K562 (cell line): ENCODE measurements at regions not wholly inside any gene's neighbourhood (a gene's known extent, or its start where the extent isn't known, plus 50 kb on each side); places are given as distances from the start of the nearest gene placed in this dataset.
A peak's percentile ranks its signal among the peaks of the same experiment; 100 is the strongest.

Experiments used
- ATAC-seq: fragments of 200-7000 bp; cut with Tn5 transposase; 3 replicates; pipeline ENCODE4 v1.9.1; 2020; ENCODE audit warnings: moderate library complexity
- BruUV-seq: library from RNA; stranded (reverse); fragments of 400-500 nt; replicated peaks from 2 replicates; lab custom pipeline; 2021; lab: Mats Ljungman, UMichigan
- CTCF ChIA-PET: fragments of 300-600 bp; formaldehyde crosslinking; extraction: SDS; loops from one replicate; lab custom pipeline; 2021; ENCODE audit warnings: low intra/inter-chr PET ratio; lab: Yijun Ruan, JAX
- POLR2A ChIA-PET: fragments of 300-600, 350-650 bp; sonication (Branson Sonifier 250); formaldehyde crosslinking; extraction: SDS; loops from one replicate; lab custom pipeline; 2021; ENCODE audit warnings: antibody characterized with exemption, inconsistent platforms; lab: Yijun Ruan, JAX
- DNase-seq, 4 experiments: peaks; one replicate each; pipeline versions ENCODE4 v3.0.0 to v3.0.0-alpha.2; 2011 to 2018; ENCODE audit warnings: low spot score in 3 of 4, mixed read lengths in 3 of 4; ENCODE audit errors: extremely low read depth in 1 of 4
- FAIRE-seq: peaks from 2 replicates; lab custom pipeline; 2011; peaks lifted over from hg19 to GRCh38; lab: Jason Lieb, UNC
- H2AFZ ChIP-seq: 2 replicates; pipeline ENCODE4 v1.6.0; 2011; ENCODE audit warnings: low read depth, low read length, control low read depth, inconsistent platforms
- H3K27ac ChIP-seq: fragments of 200-600 bp; 3 replicates; pipeline ENCODE4 v1.8.0; 2011; ENCODE audit warnings: low read depth, mild to moderate bottlenecking, control low read depth, inconsistent platforms, low read length, moderate library complexity, mixed read lengths; ENCODE audit errors: extremely low read depth
- H3K27me3 ChIP-seq, 2 experiments: fragments of 300-600 bp in 1 of 2; 2 replicates in 1 of 2; 3 replicates in 1 of 2; pipeline versions ENCODE4 v1.6.0 to v1.8.0; 2011; ENCODE audit warnings: inconsistent platforms in 2 of 2, low read length in 2 of 2, mild to moderate bottlenecking in 1 of 2, mixed read lengths in 1 of 2, moderate library complexity in 1 of 2; ENCODE audit not compliant: control insufficient read depth in 2 of 2, insufficient read depth in 2 of 2
- H3K36me3 ChIP-seq: fragments of 300-600 bp; 3 replicates; pipeline ENCODE4 v1.8.0; 2011; ENCODE audit warnings: mild to moderate bottlenecking, low read length, inconsistent platforms; ENCODE audit not compliant: control insufficient read depth, insufficient read depth
- H3K4me1 ChIP-seq, 2 experiments: fragments of 200-600 bp in 1 of 2; replicated peaks in 1 of 2; 2 replicates in 1 of 2; 3 replicates in 1 of 2; pipeline versions ENCODE4 v1.5.1 to v1.8.0; 2011; ENCODE audit warnings: inconsistent platforms in 2 of 2, low read length in 2 of 2, mild to moderate bottlenecking in 1 of 2, mixed read lengths in 1 of 2, moderate library complexity in 1 of 2; ENCODE audit not compliant: control insufficient read depth in 2 of 2, insufficient read depth in 2 of 2
- H3K4me2 ChIP-seq: 2 replicates; pipeline ENCODE4 v1.6.1; 2011; ENCODE audit warnings: low read length, control low read depth, inconsistent platforms, mixed read lengths; ENCODE audit not compliant: insufficient read depth
- H3K4me3 ChIP-seq: fragments of 200-600 bp; sonication (generic), shearing (Covaris generic); 2 replicates; pipeline ENCODE4 v1.5.1; 2016; ENCODE audit warnings: control low read depth, inconsistent platforms
- H3K79me2 ChIP-seq: fragments of 200-600 bp; 3 replicates; pipeline ENCODE4 v1.8.0; 2011; ENCODE audit warnings: low read length, inconsistent platforms; ENCODE audit not compliant: control insufficient read depth, insufficient read depth
- H3K9ac ChIP-seq, 2 experiments: 2 replicates each; pipeline versions ENCODE4 v1.6.0 to v1.6.1; 2011; ENCODE audit warnings: low read depth in 2 of 2, low read length in 2 of 2, control low read depth in 1 of 2, inconsistent platforms in 1 of 2, mild to moderate bottlenecking in 1 of 2, mixed read lengths in 1 of 2; ENCODE audit not compliant: insufficient read depth in 1 of 2
- H3K9me1 ChIP-seq: one replicate; pipeline ENCODE4 v1.6.0; 2011; ENCODE audit warnings: inconsistent platforms, mild to moderate bottlenecking, low read length, moderate library complexity; ENCODE audit not compliant: control insufficient read depth, insufficient read depth
- H3K9me3 ChIP-seq: replicated peaks from 2 replicates; pipeline ENCODE4 v1.5.1; 2011; ENCODE audit warnings: low read depth, low read length, inconsistent platforms; ENCODE audit not compliant: control insufficient read depth, insufficient read depth
- H4K20me1 ChIP-seq: replicated peaks from 2 replicates; pipeline ENCODE4 v1.6.1; 2011; ENCODE audit warnings: low read length, inconsistent platforms, mixed read lengths; ENCODE audit not compliant: control insufficient read depth, insufficient read depth
- BRF1 ChIP-seq: IDR thresholded peaks from 3 replicates; pipeline ENCODE4 v1.6.1; 2011; ENCODE audit warnings: borderline replicate concordance, mild to moderate bottlenecking; ENCODE audit not compliant: insufficient read length; ENCODE audit errors: extremely low read depth
- MAZ ChIP-seq, 2 experiments: fragments of 450-650 bp in 1 of 2; sonication (generic) in 1 of 2; formaldehyde crosslinking; IDR thresholded peaks in 1 of 2; conservative IDR thresholded peaks in 1 of 2; 2 replicates each; pipeline versions ENCODE4 v1.4.0 to v1.5.0; 2020; ENCODE audit warnings: mild to moderate bottlenecking in 1 of 2, missing genetic modification reagents in 1 of 2
- WGBS: fragments of 100-300 bp; shearing (Covaris generic); methylation state at CpG from one replicate; pipeline ENCODE4 v1.1.6; 2016; ENCODE audit warnings: low coverage, mixed read lengths; ENCODE audit not compliant: insufficient coverage; ENCODE audit errors: missing lambda C conversion rate; 5-methylcytosine and 5-hydroxymethylcytosine counted together
- in situ Hi-C: fragments of 300-500 bp; cut with MboI; formaldehyde crosslinking; loops from 4 replicates; pipeline ENCODE4 v1.15.0; 2018; ENCODE audit warnings: inconsistent platforms, mixed read lengths
- intact Hi-C: fragments of 100-400 bp; cut with micrococcal nuclease; formaldehyde crosslinking; loops from 2 replicates; pipeline ENCODE4 v1.14.2; 2022
- TF ChIP-seq, protein P1 (sequence below): fragments of 450-650 bp; formaldehyde crosslinking; IDR thresholded peaks from 2 replicates; pipeline ENCODE4 v1.4.0; 2020; ENCODE audit warnings: mild to moderate bottlenecking, mixed read lengths

GRCh38 chr1:55541296-55541695 is 326.1 kb upstream of the USP24 start:
- ATAC-seq, result no peak
- in situ Hi-C loops, result no loop called here
- Histone ChIP-seq H2AFZ (no peak overlapping the region), H3K9me3 (no peaks in the 10 kb centered on the region), H3K27me3 (no peaks in the 10 kb centered on the region), H4K20me1 (no peaks in the 10 kb centered on the region), H3K27ac (no peak overlapping the region), H3K9me1 (no peaks in the 10 kb centered on the region), H3K4me3 (no peak overlapping the region), H3K36me3 (no peaks in the 10 kb centered on the region)
- no peak for FAIRE-seq
- DNase-seq, result no peak
- 0% methylated on average over 1 of the region's 1 CpG for WGBS
- TF ChIP-seq BRF1 (no peak), MAZ (CRISPR knock-in tag; conservative IDR thresholded peaks at IDR 0.05 in 1 of 2, IDR thresholded peaks at IDR 0.05 in 1 of 2) (no peak)
- TF ChIP-seq, protein P1, sequence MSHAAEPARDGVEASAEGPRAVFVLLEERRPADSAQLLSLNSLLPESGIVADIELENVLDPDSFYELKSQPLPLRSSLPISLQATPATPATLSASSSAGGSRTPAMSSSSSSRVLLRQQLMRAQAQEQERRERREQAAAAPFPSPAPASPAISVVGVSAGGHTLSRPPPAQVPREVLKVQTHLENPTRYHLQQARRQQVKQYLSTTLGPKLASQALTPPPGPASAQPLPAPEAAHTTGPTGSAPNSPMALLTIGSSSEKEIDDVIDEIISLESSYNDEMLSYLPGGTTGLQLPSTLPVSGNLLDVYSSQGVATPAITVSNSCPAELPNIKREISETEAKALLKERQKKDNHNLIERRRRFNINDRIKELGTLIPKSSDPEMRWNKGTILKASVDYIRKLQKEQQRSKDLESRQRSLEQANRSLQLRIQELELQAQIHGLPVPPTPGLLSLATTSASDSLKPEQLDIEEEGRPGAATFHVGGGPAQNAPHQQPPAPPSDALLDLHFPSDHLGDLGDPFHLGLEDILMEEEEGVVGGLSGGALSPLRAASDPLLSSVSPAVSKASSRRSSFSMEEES (CRISPR knock-in tag), result peak; percentile 50
- TF ChIP-seq, all 486 proteins: peak for 1
- Histone ChIP-seq H3K9ac (no peak overlapping the region), H3K79me2 (no peaks in the 10 kb centered on the region), H3K4me2 (no peak overlapping the region), H3K4me1 (no peaks in the 10 kb centered on the region)
- ChIA-PET CTCF (no interaction called here), POLR2A (no interaction called here)
- intact Hi-C loops, result no loop called here
- BruUV-seq, result no TSS peak
